Fibroblast of skin of abdomen (primary cell): ENCODE measurements at regions not wholly inside any gene's neighbourhood (a gene's known extent, or its start where the extent isn't known, plus 50 kb on each side); places are given as distances from the start of the nearest gene placed in this dataset.

Experiments
- DNase-seq: peaks from one replicate; pipeline ENCODE4 v3.0.0-alpha.2; 2013

- no peak for DNase-seq
Observed at GRCh38 chr1:61627365-61627764, 97.6 kb downstream of the TM2D1 start.

- DNase-seq = no peak
Observed at GRCh38 chr1:61626816-61627215, 98.1 kb downstream of the TM2D1 start.

GRCh38 chr1:61623852-61624251 lies 101.1 kb downstream of the TM2D1 start:
- DNase-seq = no peak

- no peak for DNase-seq
Observed at GRCh38 chr1:61620536-61620935, 104.4 kb downstream of the TM2D1 start.

GRCh38 chr1:61618755-61619154 lies 106.2 kb downstream of the TM2D1 start:
- no peak for DNase-seq

GRCh38 chr1:61618193-61618592 lies 106.7 kb downstream of the TM2D1 start:
- DNase-seq = no peak

- DNase-seq = no peak
Observed at GRCh38 chr1:61616830-61617229, 108.1 kb downstream of the TM2D1 start.

GRCh38 chr1:61612602-61613001 lies 112.3 kb downstream of the TM2D1 start:
- no peak for DNase-seq

GRCh38 chr1:61609040-61609439 lies 115.9 kb downstream of the TM2D1 start:
- DNase-seq = no peak

GRCh38 chr1:61607448-61607847 lies 117.5 kb downstream of the TM2D1 start:
- no peak for DNase-seq

- DNase-seq = no peak
Observed at GRCh38 chr1:61606448-61607312, 118.3 kb downstream of the TM2D1 start.

GRCh38 chr1:61605607-61606321 lies 119.2 kb downstream of the TM2D1 start:
- DNase-seq = peak; percentile 21

GRCh38 chr1:61604684-61605083 lies 120.3 kb downstream of the TM2D1 start:
- DNase-seq = no peak

GRCh38 chr1:61604261-61604660 lies 120.7 kb downstream of the TM2D1 start:
- peak; percentile 40 for DNase-seq

- no peak for DNase-seq
Observed at GRCh38 chr1:61602663-61603062, 122.3 kb downstream of the TM2D1 start.

GRCh38 chr1:61597601-61598000 lies 127.3 kb downstream of the TM2D1 start:
- DNase-seq = no peak

- no peak for DNase-seq
Observed at GRCh38 chr1:61593331-61593730, 131.6 kb downstream of the TM2D1 start.

- DNase-seq = no peak
Observed at GRCh38 chr1:61591351-61591750, 133.6 kb downstream of the TM2D1 start.

GRCh38 chr1:61588736-61589672 lies 135.9 kb downstream of the TM2D1 start:
- DNase-seq = peak; percentile 60

- DNase-seq = peak; percentile 33
Observed at GRCh38 chr1:61585714-61586113, 139.2 kb downstream of the TM2D1 start.

- no peak for DNase-seq
Observed at GRCh38 chr1:61583703-61584102, 141.2 kb downstream of the TM2D1 start.

- DNase-seq = peak; percentile 22
Observed at GRCh38 chr1:61581251-61581650, 143.7 kb downstream of the TM2D1 start.

GRCh38 chr1:61580417-61580816 lies 144.5 kb downstream of the TM2D1 start:
- no peak for DNase-seq
